Liver (tissue), 8 donors: ENCODE measurements at regions not wholly inside any gene's neighbourhood (a gene's known extent, or its start where the extent isn't known, plus 50 kb on each side); places are given as distances from the start of the nearest gene placed in this dataset.

Source experiments
- DNase-seq: peaks from one replicate; pipeline ENCODE4 v3.0.0-alpha.2; 2017; ENCODE audit warnings: low spot score
- H3K27ac ChIP-seq, 2 donors: one replicate each; pipeline ENCODE4 v1.7.0; 2013; ENCODE audit warnings: inconsistent platforms in 2 of 2, low read length in 2 of 2, control low read depth in 1 of 2, low read depth in 1 of 2, mild to moderate bottlenecking in 1 of 2
- H3K27me3 ChIP-seq, 4 donors: one replicate each; pipeline versions ENCODE4 v1.6.1 to v1.7.0; 2013; ENCODE audit warnings: low read length in 3 of 4, inconsistent platforms in 1 of 4, mild to moderate bottlenecking in 1 of 4, moderate library complexity in 1 of 4; ENCODE audit not compliant: control insufficient read depth in 4 of 4, insufficient read depth in 4 of 4
- H3K36me3 ChIP-seq, 4 donors: one replicate each; pipeline versions ENCODE4 v1.6.1 to v1.7.0; 2013; ENCODE audit warnings: low read length in 3 of 4, mild to moderate bottlenecking in 3 of 4, low read depth in 1 of 4, moderate library complexity in 1 of 4; ENCODE audit not compliant: control insufficient read depth in 4 of 4, insufficient read depth in 3 of 4
- H3K4me1 ChIP-seq, 4 donors: one replicate each; pipeline versions ENCODE4 v1.6.1 to v1.7.0; 2013; ENCODE audit warnings: low read length in 3 of 4, mild to moderate bottlenecking in 3 of 4, moderate library complexity in 1 of 4; ENCODE audit not compliant: control insufficient read depth in 4 of 4, insufficient read depth in 4 of 4
- H3K4me3 ChIP-seq, 3 donors: one replicate each; pipeline versions ENCODE4 v1.6.1 to v1.7.0; 2013; ENCODE audit warnings: low read length in 3 of 3, control low read depth in 1 of 3, low read depth in 1 of 3, mild to moderate bottlenecking in 1 of 3
- H3K9ac ChIP-seq, 2 donors: one replicate each; pipeline ENCODE4 v1.7.0; 2013; ENCODE audit warnings: low read length in 2 of 2, mild to moderate bottlenecking in 2 of 2, moderate library complexity in 2 of 2, control low read depth in 1 of 2, low read depth in 1 of 2
- H3K9me3 ChIP-seq, 4 donors: one replicate each; pipeline versions ENCODE4 v1.6.1 to v1.7.0; 2013; ENCODE audit warnings: low read length in 3 of 4; ENCODE audit not compliant: control insufficient read depth in 4 of 4
- ATF3 ChIP-seq: IDR thresholded peaks from 2 replicates; pipeline ENCODE4 v1.6.1; 2016; ENCODE audit warnings: antibody characterized with exemption
- CTCF ChIP-seq: fragments of 150-350 bp; IDR thresholded peaks from 2 replicates; pipeline ENCODE4 v1.5.1; 2017; ENCODE audit warnings: improper control_type of control experiment, low read depth, low read length; ENCODE audit not compliant: missing input control
- EGR1 ChIP-seq, 2 donors: IDR thresholded peaks; 2 replicates each; pipeline ENCODE4 v1.6.1; 2016 to 2018; ENCODE audit warnings: antibody characterized with exemption in 2 of 2, low read depth in 2 of 2
- FOXA1 ChIP-seq: IDR thresholded peaks from 2 replicates; pipeline ENCODE4 v1.6.1; 2016; ENCODE audit warnings: antibody characterized with exemption
- FOXA2 ChIP-seq: IDR thresholded peaks from 2 replicates; pipeline ENCODE4 v1.6.1; 2016; ENCODE audit warnings: antibody characterized with exemption
- GABPA ChIP-seq, 2 donors: IDR thresholded peaks in 1 of 2; conservative IDR thresholded peaks in 1 of 2; 2 replicates each; pipeline ENCODE4 v1.6.1; 2016; ENCODE audit warnings: antibody characterized with exemption in 2 of 2, mild to moderate bottlenecking in 1 of 2, moderate library complexity in 1 of 2
- HNF4A ChIP-seq, 2 donors: conservative IDR thresholded peaks; 2 replicates each; pipeline ENCODE4 v1.6.1; 2016; ENCODE audit warnings: antibody characterized with exemption in 2 of 2, mild to moderate bottlenecking in 2 of 2
- HNF4G ChIP-seq: IDR thresholded peaks from 2 replicates; pipeline ENCODE4 v1.6.1; 2016; ENCODE audit warnings: antibody characterized with exemption
- JUND ChIP-seq, 2 donors: IDR thresholded peaks; 2 replicates each; pipeline ENCODE4 v1.6.1; 2016; ENCODE audit warnings: antibody characterized with exemption in 2 of 2
- MAX ChIP-seq: IDR thresholded peaks from 2 replicates; pipeline ENCODE4 v1.6.1; 2016; ENCODE audit warnings: antibody characterized with exemption
- NR2F2 ChIP-seq: IDR thresholded peaks from 2 replicates; pipeline ENCODE4 v1.6.1; 2016; ENCODE audit warnings: antibody characterized with exemption
- RAD21 ChIP-seq, 2 donors: IDR thresholded peaks; 2 replicates each; pipeline ENCODE4 v1.6.1; 2016; ENCODE audit warnings: antibody characterized with exemption in 2 of 2, mild to moderate bottlenecking in 2 of 2
- REST ChIP-seq: IDR thresholded peaks from 2 replicates; pipeline ENCODE4 v1.6.1; 2016; ENCODE audit warnings: antibody characterized with exemption, mild to moderate bottlenecking
- RXRA ChIP-seq, 2 donors: IDR thresholded peaks; 2 replicates each; pipeline ENCODE4 v1.6.1; 2017 to 2018; ENCODE audit warnings: antibody characterized with exemption in 2 of 2, mild to moderate bottlenecking in 1 of 2
- SP1 ChIP-seq: IDR thresholded peaks from 2 replicates; pipeline ENCODE4 v1.6.1; 2018; ENCODE audit warnings: antibody characterized with exemption, mild to moderate bottlenecking
- TAF1 ChIP-seq: conservative IDR thresholded peaks from 2 replicates; pipeline ENCODE4 v1.6.1; 2016; ENCODE audit warnings: antibody characterized with exemption, mild to moderate bottlenecking
- YY1 ChIP-seq: IDR thresholded peaks from 2 replicates; pipeline ENCODE4 v1.6.1; 2016; ENCODE audit warnings: antibody characterized with exemption, mild to moderate bottlenecking
- ZBTB33 ChIP-seq: IDR thresholded peaks from 2 replicates; pipeline ENCODE4 v1.6.1; 2016; ENCODE audit warnings: antibody characterized with exemption
- WGBS: extraction: QIAGEN DNeasy Blood & Tissue Kit; methylation state at CpG from one replicate; pipeline ENCODE4 v1.1.7; 2013; 5-methylcytosine and 5-hydroxymethylcytosine counted together
- donor health status: healthy.
- donor health status: healthy.
- donor health status: healthy.
- donor health status: healthy.
- donor health status: healthy.

- DNase-seq = no peak
- TF ChIP-seq REST = no peak
- no peak for TF ChIP-seq HNF4G
- no peak for TF ChIP-seq JUND (IDR thresholded peaks at IDR 0.05)
- no peak for TF ChIP-seq NR2F2
- TF ChIP-seq HNF4A (conservative IDR thresholded peaks at IDR 0.05) = no peak
- TF ChIP-seq GABPA (IDR thresholded peaks at IDR 0.05 in 1 of 2, conservative IDR thresholded peaks at IDR 0.05 in 1 of 2) = no peak
- no peak overlapping the region for H3K9ac ChIP-seq
- 52% methylated on average over 8 of the region's 8 CpGs for WGBS
- no peaks in the 10 kb centered on the region for H3K36me3 ChIP-seq
- no peaks in the 10 kb centered on the region for H3K4me1 ChIP-seq
- no peak overlapping the region for H3K4me3 ChIP-seq
- H3K27ac ChIP-seq = no peak overlapping the region
- no peaks in the 10 kb centered on the region for H3K27me3 ChIP-seq
- peaks cover 0 to 4% (median 2%) of the 10 kb centered on the region in 4 donors for H3K9me3 ChIP-seq
These were observed 671.9 kb upstream of the SOX11 start for GRCh38 chr2:5020116-5020875.

GRCh38 chr2:5021136-5021535, 671.0 kb upstream of the SOX11 start:
- no peak overlapping the region for H3K4me3 ChIP-seq
- 53% methylated on average over 2 of the region's 2 CpGs for WGBS
- no peak overlapping the region for H3K27ac ChIP-seq
- TF ChIP-seq HNF4G (no peak), MAX (no peak), ZBTB33 (no peak), FOXA1 (no peak), TAF1 (no peak), HNF4A (conservative IDR thresholded peaks at IDR 0.05) (no peak), GABPA (IDR thresholded peaks at IDR 0.05 in 1 of 2, conservative IDR thresholded peaks at IDR 0.05 in 1 of 2) (no peak), RAD21 (IDR thresholded peaks at IDR 0.05) (no peak), ATF3 (no peak), JUND (IDR thresholded peaks at IDR 0.05) (no peak), RXRA (IDR thresholded peaks at IDR 0.05) (no peak), REST (no peak), NR2F2 (no peak), EGR1 (IDR thresholded peaks at IDR 0.05; ENCODE audit: low read depth in 2 of 2) (no peak), YY1 (no peak), SP1 (no peak), CTCF (no peak), FOXA2 (no peak)
- H3K36me3 ChIP-seq = no peaks in the 10 kb centered on the region
- no peaks in the 10 kb centered on the region for H3K27me3 ChIP-seq
- DNase-seq = no peak
- H3K4me1 ChIP-seq = no peaks in the 10 kb centered on the region
- no peak overlapping the region for H3K9ac ChIP-seq
- peaks cover 0 to 4% (median 2%) of the 10 kb centered on the region in 4 donors for H3K9me3 ChIP-seq
